ENCODE measurements at regions not wholly inside any gene's neighbourhood (a gene's known extent, or its start where the extent isn't known, plus 50 kb on each side); places are given as distances from the start of the nearest gene placed in this dataset.

- no peak for TF ChIP-seq CTCF (IDR thresholded peaks at IDR 0.05)
- no peak for TF ChIP-seq POLR2A (IDR thresholded peaks at IDR 0.05)
Measured at GRCh38 chr15:79495775-79496174, 63.6 kb downstream of the MINAR1 start.

All from uterus (tissue), 2 donors.